GM12875 (cell line): ENCODE measurements at regions not wholly inside any gene's neighbourhood (a gene's known extent, or its start where the extent isn't known, plus 50 kb on each side); places are given as distances from the start of the nearest gene placed in this dataset.

Experiments used
- H3K4me3 ChIP-seq: one replicate; pipeline ENCODE4 v1.5.1; 2011; ENCODE audit warnings: low read depth, low read length, control low read depth
- TF ChIP-seq, protein P1 (sequence below): IDR thresholded peaks from 2 replicates; pipeline ENCODE4 v1.5.1; 2011; ENCODE audit warnings: low read depth, mild to moderate bottlenecking, control low read depth, inconsistent platforms, low read length, moderate library complexity, borderline replicate concordance; ENCODE audit not compliant: insufficient read depth

DNA sequence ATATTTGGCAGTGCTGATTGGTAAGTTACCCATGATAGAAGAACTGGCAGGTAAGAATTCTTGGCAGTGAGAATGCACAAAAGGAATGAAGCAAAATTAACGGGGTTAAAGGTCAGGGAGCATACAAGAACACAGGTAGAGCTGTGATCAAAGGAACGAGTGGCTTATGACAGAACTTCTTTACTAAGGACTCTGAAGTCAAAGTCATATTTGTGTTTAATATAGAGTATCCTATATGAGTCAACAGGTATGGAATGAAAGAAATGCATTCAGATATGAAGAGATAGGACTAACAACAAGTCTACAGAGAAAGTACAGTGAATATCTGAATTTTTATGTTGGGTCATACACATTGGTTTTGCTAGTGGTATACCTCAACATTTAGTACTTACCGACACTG lies 209.0 kb upstream of the CITED2 start:
- TF ChIP-seq, protein P1, sequence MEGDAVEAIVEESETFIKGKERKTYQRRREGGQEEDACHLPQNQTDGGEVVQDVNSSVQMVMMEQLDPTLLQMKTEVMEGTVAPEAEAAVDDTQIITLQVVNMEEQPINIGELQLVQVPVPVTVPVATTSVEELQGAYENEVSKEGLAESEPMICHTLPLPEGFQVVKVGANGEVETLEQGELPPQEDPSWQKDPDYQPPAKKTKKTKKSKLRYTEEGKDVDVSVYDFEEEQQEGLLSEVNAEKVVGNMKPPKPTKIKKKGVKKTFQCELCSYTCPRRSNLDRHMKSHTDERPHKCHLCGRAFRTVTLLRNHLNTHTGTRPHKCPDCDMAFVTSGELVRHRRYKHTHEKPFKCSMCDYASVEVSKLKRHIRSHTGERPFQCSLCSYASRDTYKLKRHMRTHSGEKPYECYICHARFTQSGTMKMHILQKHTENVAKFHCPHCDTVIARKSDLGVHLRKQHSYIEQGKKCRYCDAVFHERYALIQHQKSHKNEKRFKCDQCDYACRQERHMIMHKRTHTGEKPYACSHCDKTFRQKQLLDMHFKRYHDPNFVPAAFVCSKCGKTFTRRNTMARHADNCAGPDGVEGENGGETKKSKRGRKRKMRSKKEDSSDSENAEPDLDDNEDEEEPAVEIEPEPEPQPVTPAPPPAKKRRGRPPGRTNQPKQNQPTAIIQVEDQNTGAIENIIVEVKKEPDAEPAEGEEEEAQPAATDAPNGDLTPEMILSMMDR = no peak
- no peak overlapping the region for H3K4me3 ChIP-seq

DNA sequence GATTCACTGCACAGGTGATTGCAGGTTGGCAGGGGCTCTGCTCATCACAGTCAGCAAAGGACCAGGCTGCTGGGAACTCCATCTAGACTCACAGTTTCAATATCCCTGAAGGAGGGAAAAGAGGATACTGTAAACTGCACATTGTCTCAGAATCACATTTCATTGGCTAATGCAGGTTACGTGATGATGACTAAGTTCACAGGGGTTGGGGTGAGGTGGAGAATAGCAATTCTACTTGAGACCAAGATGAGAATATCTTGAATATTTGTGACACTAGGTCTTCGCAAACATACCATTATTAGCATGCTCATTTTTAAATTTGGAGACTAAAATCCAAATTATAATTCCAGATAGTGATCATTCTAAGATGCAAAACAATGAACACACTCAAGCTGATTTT lies 208.5 kb upstream of the CITED2 start:
- TF ChIP-seq, protein P1 = no peak
- no peak overlapping the region for H3K4me3 ChIP-seq

DNA sequence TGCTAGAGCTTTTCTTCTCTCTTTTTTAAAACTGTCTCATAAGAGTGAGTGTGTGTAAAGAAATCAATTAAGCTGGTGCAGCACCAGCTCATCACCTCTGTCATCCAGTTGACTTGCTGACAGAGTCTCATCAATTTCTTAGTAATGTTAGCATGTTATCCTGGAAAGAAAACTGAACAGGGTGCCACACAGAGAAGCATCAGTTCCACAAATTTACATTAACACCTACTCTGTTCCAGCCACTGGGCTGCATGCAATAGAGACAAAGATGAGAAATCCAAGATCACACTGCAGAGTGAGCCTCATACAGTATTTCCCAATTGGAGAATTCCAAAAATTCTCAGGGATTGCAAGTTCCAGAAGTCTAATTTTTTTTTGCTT lies 207.0 kb upstream of the CITED2 start:
- H3K4me3 ChIP-seq = no peak overlapping the region
- TF ChIP-seq, protein P1 = no peak

DNA sequence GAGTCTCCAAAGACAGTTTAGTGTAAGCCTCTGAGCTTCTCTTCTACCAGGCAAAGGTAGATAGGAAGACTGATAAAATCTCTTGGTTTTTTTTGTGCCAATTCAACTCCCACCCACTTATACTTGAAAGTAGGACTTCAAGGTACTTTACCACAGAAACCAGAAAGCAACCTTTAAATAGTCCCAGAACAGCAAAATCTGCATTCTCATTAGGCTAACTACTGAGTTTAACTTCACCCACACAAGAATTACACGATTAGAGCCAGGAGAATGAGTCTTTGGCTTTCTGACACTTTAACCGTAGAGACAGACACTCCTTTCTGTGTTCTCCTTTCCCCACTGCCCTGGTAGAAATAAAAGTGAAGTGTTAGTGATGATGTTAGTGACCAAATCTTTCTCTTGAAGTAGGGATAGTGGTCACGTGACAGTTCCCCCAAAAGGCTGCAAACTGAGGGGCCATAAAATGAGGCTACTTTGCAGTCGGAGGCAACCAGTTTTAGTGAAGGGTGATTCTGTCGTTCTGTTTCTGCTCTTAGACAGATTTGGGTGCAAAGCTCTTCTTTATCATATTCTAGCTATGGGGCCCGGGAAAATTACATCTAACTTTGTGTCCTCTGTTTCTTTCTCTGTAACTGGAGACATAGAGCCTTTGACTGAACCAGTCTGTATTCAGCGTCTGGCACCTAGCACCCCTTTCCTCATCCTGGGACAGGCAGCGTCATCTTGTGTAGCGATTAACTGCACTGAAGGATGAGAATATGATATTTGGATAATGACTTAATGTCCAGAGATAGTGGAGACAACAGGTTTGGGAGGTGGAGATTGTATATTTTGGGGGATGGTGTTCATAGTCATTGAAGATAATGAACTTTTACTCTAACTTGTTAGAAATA lies 206.4 kb upstream of the CITED2 start:
- TF ChIP-seq, protein P1 = no peak
- no peak overlapping the region for H3K4me3 ChIP-seq

DNA sequence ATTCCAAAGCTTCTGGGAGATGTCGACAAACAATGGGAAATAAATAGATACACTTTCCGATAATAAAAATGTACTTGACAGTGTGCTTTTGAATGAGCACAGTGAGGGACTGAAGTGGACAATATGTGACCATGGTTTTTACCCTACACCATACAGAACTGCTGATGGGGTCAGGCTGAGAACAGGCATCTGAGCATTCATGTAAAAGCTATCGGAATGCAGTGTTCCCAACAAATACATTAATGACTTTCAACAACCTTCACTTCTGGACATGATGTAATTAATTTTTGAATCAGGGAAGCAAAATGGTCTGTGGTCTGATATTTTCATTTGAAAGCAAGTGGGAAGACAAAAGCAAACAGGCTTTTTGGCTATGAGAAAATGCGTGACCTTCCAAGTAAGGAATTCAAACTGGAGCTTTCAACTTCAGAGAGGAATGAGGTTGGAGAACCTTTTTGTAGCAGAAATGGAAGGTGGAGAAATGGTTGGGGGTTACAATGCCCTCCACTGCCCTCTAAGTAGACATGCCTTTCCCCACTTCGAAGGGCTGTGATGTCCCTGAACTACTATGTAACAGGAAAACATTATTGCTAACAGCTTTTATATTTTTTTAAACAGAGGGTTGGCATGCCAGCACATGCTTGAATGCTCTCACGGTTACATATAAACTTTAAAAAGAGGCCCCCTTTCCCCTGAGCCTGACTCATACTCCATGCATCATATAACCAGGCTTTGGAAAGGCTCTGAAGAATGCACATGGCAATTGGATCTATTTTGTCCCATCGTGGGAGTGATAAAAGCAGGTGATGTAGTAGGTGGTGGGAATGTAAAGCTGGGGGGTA lies 203.5 kb upstream of the CITED2 start:
- TF ChIP-seq, protein P1 = no peak
- H3K4me3 ChIP-seq = no peak overlapping the region

DNA sequence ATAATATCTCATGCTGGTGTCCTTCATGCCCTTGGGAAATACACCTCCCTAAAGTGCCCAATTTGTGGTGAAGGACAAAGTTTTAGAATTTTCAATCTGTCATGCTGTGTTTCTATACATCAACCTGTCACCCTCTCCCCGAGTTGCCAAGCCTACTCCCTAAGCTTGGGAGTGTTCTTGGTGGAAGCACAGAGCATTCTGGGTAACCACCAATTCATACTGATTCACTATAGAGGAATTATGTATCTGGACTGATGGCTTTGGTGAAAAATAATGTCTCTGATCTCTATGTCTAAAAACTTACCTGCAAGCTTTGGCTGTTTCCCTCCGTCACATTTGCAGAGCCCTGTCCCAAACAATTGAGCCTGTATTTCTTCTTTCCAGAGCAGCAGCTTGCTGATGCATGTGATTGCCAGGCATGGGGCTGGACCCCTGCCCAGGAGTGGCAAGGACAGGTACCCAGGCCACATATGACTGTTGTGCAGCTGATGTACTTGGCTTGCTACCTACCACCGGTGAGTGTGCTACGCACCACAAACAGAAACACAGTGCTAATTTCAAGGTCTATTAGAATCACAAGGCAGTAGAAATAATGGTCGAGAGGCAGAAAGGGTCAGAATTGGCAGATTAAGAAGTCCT lies 202.8 kb upstream of the CITED2 start:
- TF ChIP-seq, protein P1 = no peak
- no peak overlapping the region for H3K4me3 ChIP-seq

DNA sequence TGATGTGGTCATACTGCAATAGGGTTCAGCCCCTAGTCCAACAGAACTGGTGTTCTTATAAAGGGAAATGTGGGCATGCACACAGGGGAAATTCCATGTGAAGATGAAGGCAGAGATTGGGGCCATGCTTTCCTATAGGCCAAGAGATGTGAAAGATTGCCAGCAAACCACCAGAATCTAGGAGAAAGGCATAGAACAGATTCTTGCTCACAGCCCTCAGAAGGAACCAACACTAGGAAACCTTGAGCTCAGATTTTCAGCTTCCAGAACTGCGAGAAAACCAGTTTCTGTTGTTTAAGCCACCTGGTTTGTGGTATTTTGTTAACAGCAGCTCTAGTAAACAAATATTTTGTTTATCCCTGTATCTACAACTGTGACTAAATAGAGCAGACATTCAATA lies 197.6 kb upstream of the CITED2 start:
- TF ChIP-seq, protein P1 = no peak
- no peak overlapping the region for H3K4me3 ChIP-seq
